H1 (cell line): ENCODE measurements at regions not wholly inside any gene's neighbourhood (a gene's known extent, or its start where the extent isn't known, plus 50 kb on each side); places are given as distances from the start of the nearest gene placed in this dataset.
A peak's percentile ranks its signal among the peaks of the same experiment; 100 is the strongest.

Experiments
- CTCF ChIA-PET: fragments of 300-600 bp; sonication (Branson Sonifier 250); formaldehyde crosslinking; loops from one replicate; lab custom pipeline; 2021; ENCODE audit not compliant: partially characterized antibody; lab: Charles Lee
- POLR2A ChIA-PET: fragments of 300-600 bp; sonication (Branson Sonifier 250); formaldehyde crosslinking; loops from one replicate; lab custom pipeline; 2021; ENCODE audit warnings: inconsistent platforms; ENCODE audit not compliant: partially characterized antibody; lab: Charles Lee
- DNase-seq, 2 experiments: peaks; one replicate each; pipeline versions ENCODE4 v3.0.0 to v3.0.0-alpha.2; 2010 to 2022; ENCODE audit warnings: low spot score in 2 of 2, low read depth in 1 of 2, mixed read lengths in 1 of 2
- FAIRE-seq: peaks from 2 replicates; lab custom pipeline; 2011; peaks lifted over from hg19 to GRCh38; lab: Jason Lieb, UNC
- H2AFZ ChIP-seq: 2 replicates; pipeline ENCODE4 v1.8.1; 2012; ENCODE audit warnings: low read length, inconsistent platforms
- H2AK5ac ChIP-seq: 2 replicates; pipeline ENCODE4 v1.6.1; 2013; ENCODE audit warnings: low read depth, low read length
- H2BK120ac ChIP-seq: replicated peaks from 2 replicates; pipeline ENCODE3; 2013; ENCODE audit warnings: low read depth, low read length, inconsistent platforms
- H2BK12ac ChIP-seq: 2 replicates; pipeline ENCODE4 v1.6.1; 2013; ENCODE audit warnings: low read depth, low read length
- H2BK15ac ChIP-seq: 2 replicates; pipeline ENCODE4 v1.6.1; 2013; ENCODE audit warnings: low read length
- H2BK20ac ChIP-seq: 2 replicates; pipeline ENCODE4 v1.6.1; 2013; ENCODE audit warnings: low read length
- H2BK5ac ChIP-seq: 2 replicates; pipeline ENCODE4 v1.6.1; 2013; ENCODE audit warnings: low read depth, low read length
- H3K14ac ChIP-seq: 2 replicates; pipeline ENCODE4 v1.6.1; 2013; ENCODE audit warnings: inconsistent platforms; ENCODE audit not compliant: insufficient read length
- H3K18ac ChIP-seq: 2 replicates; pipeline ENCODE4 v1.6.1; 2013; ENCODE audit warnings: low read length; ENCODE audit errors: extremely low read depth
- H3K23ac ChIP-seq: 2 replicates; pipeline ENCODE4 v1.6.1; 2013; ENCODE audit warnings: inconsistent platforms; ENCODE audit not compliant: insufficient read length
- H3K23me2 ChIP-seq: 2 replicates; pipeline ENCODE4 v1.6.1; 2013; ENCODE audit warnings: low read depth, low read length
- H3K27ac ChIP-seq: 2 replicates; pipeline ENCODE4 v1.6.1; 2011; ENCODE audit warnings: low read depth, low read length, inconsistent platforms
- H3K27me3 ChIP-seq, 4 experiments: replicated peaks in 1 of 4; 1 replicate in 1 of 4; 2 replicates in 3 of 4; pipeline versions ENCODE4 v1.6.1 to v1.8.1; 2011 to 2013; ENCODE audit warnings: low read length in 3 of 4, mild to moderate bottlenecking in 3 of 4, inconsistent platforms in 2 of 4, mixed read lengths in 2 of 4, moderate library complexity in 1 of 4; ENCODE audit not compliant: control insufficient read depth in 3 of 4, insufficient read depth in 3 of 4; ENCODE audit errors: extremely low read depth in 1 of 4
- H3K36me3 ChIP-seq, 4 experiments: 2 replicates each; pipeline versions ENCODE4 v1.6.1 to v1.8.1; 2011 to 2013; ENCODE audit warnings: mild to moderate bottlenecking in 4 of 4, low read length in 3 of 4, moderate library complexity in 2 of 4, control low read depth in 1 of 4, inconsistent platforms in 1 of 4; ENCODE audit not compliant: insufficient read depth in 4 of 4, control insufficient read depth in 2 of 4
- H3K4ac ChIP-seq: replicated peaks from 2 replicates; pipeline ENCODE3; 2013; ENCODE audit warnings: low read length, low read depth, mixed read lengths, inconsistent platforms; ENCODE audit not compliant: insufficient read length
- H3K4me1 ChIP-seq, 4 experiments: replicated peaks in 1 of 4; 1 replicate in 1 of 4; 2 replicates in 3 of 4; pipeline versions ENCODE4 v1.6.1 to v1.8.1; 2011 to 2013; ENCODE audit warnings: low read length in 3 of 4, inconsistent platforms in 2 of 4, mixed read lengths in 1 of 4; ENCODE audit not compliant: insufficient read depth in 4 of 4, control insufficient read depth in 3 of 4
- H3K4me2 ChIP-seq, 2 experiments: 2 replicates each; pipeline versions ENCODE4 v1.6.1 to v1.8.1; 2011 to 2013; ENCODE audit warnings: low read depth in 2 of 2, low read length in 2 of 2, control low read depth in 1 of 2, inconsistent platforms in 1 of 2, mild to moderate bottlenecking in 1 of 2; ENCODE audit not compliant: insufficient read depth in 1 of 2
- H3K4me3 ChIP-seq, 4 experiments: fragments of 200-600, 300-600 bp in 1 of 4; sonication (generic), shearing (Covaris generic), sonication (Bioruptor Twin) in 1 of 4; 2 replicates each; pipeline versions ENCODE4 v1.5.1 to v1.8.1; 2011 to 2016; ENCODE audit warnings: low read length in 4 of 4, low read depth in 3 of 4, control low read depth in 2 of 4, inconsistent platforms in 2 of 4, mild to moderate bottlenecking in 2 of 4, mixed read lengths in 1 of 4, moderate library complexity in 1 of 4; ENCODE audit not compliant: insufficient read depth in 2 of 4; ENCODE audit errors: extremely low read depth in 1 of 4
- H3K56ac ChIP-seq: replicated peaks from 2 replicates; pipeline ENCODE3; 2013; ENCODE audit warnings: low read depth, mild to moderate bottlenecking, mixed read lengths, low read length, inconsistent platforms; ENCODE audit not compliant: insufficient read length
- H3K79me1 ChIP-seq: 2 replicates; pipeline ENCODE4 v1.6.1; 2013; ENCODE audit warnings: low read depth, low read length, control low read depth
- H3K79me2 ChIP-seq, 2 experiments: 2 replicates each; pipeline versions ENCODE4 v1.6.1 to v1.8.1; 2012 to 2013; ENCODE audit warnings: low read length in 2 of 2, mild to moderate bottlenecking in 2 of 2, inconsistent platforms in 1 of 2; ENCODE audit not compliant: insufficient read depth in 2 of 2, control insufficient read depth in 1 of 2
- H3K9ac ChIP-seq, 4 experiments: replicated peaks in 1 of 4; 1 replicate in 1 of 4; 2 replicates in 3 of 4; pipeline versions ENCODE4 v1.6.1 to v1.8.1; 2011 to 2013; ENCODE audit warnings: low read depth in 3 of 4, low read length in 3 of 4, control low read depth in 2 of 4, mild to moderate bottlenecking in 2 of 4, moderate library complexity in 2 of 4, inconsistent platforms in 1 of 4; ENCODE audit errors: extremely low read depth in 1 of 4
- H3K9me3 ChIP-seq, 2 experiments: 2 replicates each; pipeline versions ENCODE4 v1.6.1 to v1.8.1; 2012 to 2013; ENCODE audit warnings: mild to moderate bottlenecking in 2 of 2, moderate library complexity in 2 of 2, control low read depth in 1 of 2, inconsistent platforms in 1 of 2, low read depth in 1 of 2, low read length in 1 of 2, mixed read lengths in 1 of 2; ENCODE audit not compliant: insufficient read depth in 2 of 2
- H4K20me1 ChIP-seq, 2 experiments: replicated peaks in 1 of 2; 2 replicates each; pipeline versions ENCODE3 to v1.8.1; 2011 to 2013; ENCODE audit warnings: inconsistent platforms in 2 of 2, low read length in 2 of 2, mild to moderate bottlenecking in 1 of 2; ENCODE audit not compliant: insufficient read depth in 2 of 2, control insufficient read depth in 1 of 2
- H4K5ac ChIP-seq: 2 replicates; pipeline ENCODE4 v1.6.1; 2013; ENCODE audit warnings: low read length, low read depth, mixed read lengths, inconsistent platforms; ENCODE audit not compliant: insufficient read length
- H4K8ac ChIP-seq: 2 replicates; pipeline ENCODE4 v1.8.0; 2013; ENCODE audit warnings: mild to moderate bottlenecking, moderate library complexity, low read length, inconsistent platforms; ENCODE audit not compliant: insufficient read depth; ENCODE audit errors: extremely low read depth
- H4K91ac ChIP-seq: replicated peaks from 2 replicates; pipeline ENCODE3; 2013; ENCODE audit warnings: low read length, mixed read lengths, inconsistent platforms; ENCODE audit not compliant: insufficient read length
- BACH1 ChIP-seq: IDR thresholded peaks from 2 replicates; pipeline ENCODE4 v1.6.1; 2012; ENCODE audit warnings: low read length, improper control_type of control experiment
- RAD21 ChIP-seq, 2 experiments: IDR thresholded peaks in 1 of 2; conservative IDR thresholded peaks in 1 of 2; 2 replicates each; pipeline ENCODE4 v1.6.1; 2011; ENCODE audit warnings: low read depth in 2 of 2, low read length in 2 of 2, improper control_type of control experiment in 1 of 2, inconsistent platforms in 1 of 2, mild to moderate bottlenecking in 1 of 2, moderate library complexity in 1 of 2
- WGBS, 2 experiments: shearing (Covaris generic) in 1 of 2; methylation state at CpG; one replicate each; pipeline versions ENCODE4 v1.1.6 to v1.1.7; 2013 to 2015; ENCODE audit warnings: low lambda C conversion rate in 2 of 2, mixed read lengths in 2 of 2, inconsistent platforms in 1 of 2, low coverage in 1 of 2, missing lambda C conversion rate in 1 of 2; ENCODE audit not compliant: insufficient replicate concordance in 2 of 2, insufficient coverage in 1 of 2, insufficient read length in 1 of 2; ENCODE audit errors: extremely low coverage in 1 of 2, missing lambda C conversion rate in 1 of 2; 5-methylcytosine and 5-hydroxymethylcytosine counted together
- TF ChIP-seq, protein P1 (sequence below), 3 experiments: IDR thresholded peaks; 1 replicate in 2 of 3; 2 replicates in 1 of 3; pipeline versions ENCODE4 v1.5.1 to v1.6.1; 2011; ENCODE audit warnings: low read length in 3 of 3, mild to moderate bottlenecking in 3 of 3, inconsistent platforms in 2 of 3, low read depth in 1 of 3, moderate library complexity in 1 of 3; ENCODE audit not compliant: insufficient read depth in 1 of 3; ENCODE audit errors: control extremely low read depth in 1 of 3

GRCh38 chr1:195584870-195585624, 1023.2 kb downstream of the KCNT2 start:
- Histone ChIP-seq H3K4ac (no peak overlapping the region), H3K36me3 (no peaks in the 10 kb centered on the region), H2BK12ac (no peak overlapping the region), H3K23ac (no peak overlapping the region), H3K4me3 (no peak overlapping the region), H4K5ac (no peak overlapping the region), H3K27ac (no peak overlapping the region), H3K4me1 (no peaks in the 10 kb centered on the region), H4K8ac (no peak overlapping the region), H2BK20ac (no peak overlapping the region), H2BK5ac (no peak overlapping the region), H3K79me1 (no peaks in the 10 kb centered on the region), H3K18ac (no peak overlapping the region), H2AK5ac (no peak overlapping the region), H3K14ac (no peak overlapping the region), H3K79me2 (no peaks in the 10 kb centered on the region), H2BK120ac (no peak overlapping the region), H2BK15ac (no peak overlapping the region), H3K9me3 (no peaks in the 10 kb centered on the region), H4K20me1 (no peaks in the 10 kb centered on the region), H3K4me2 (no peak overlapping the region), H2AFZ (peak overlapping the region; percentile 73; the same call in 1 of the 2 replicates), H3K56ac (no peak overlapping the region), H4K91ac (no peak overlapping the region), H3K9ac (no peak overlapping the region), H3K23me2 (no peaks in the 10 kb centered on the region), H3K27me3 (no peaks in the 10 kb centered on the region)
- no peak for TF ChIP-seq BACH1
- peak in 1 of 2 experiments; percentile 27; a peak in 2 of 4 replicates for TF ChIP-seq RAD21 (IDR thresholded peaks at IDR 0.05 in 1 of 2, conservative IDR thresholded peaks at IDR 0.05 in 1 of 2; ENCODE audit: low read depth in 2 of 2, low read length in 2 of 2)
- TF ChIP-seq, protein P1, sequence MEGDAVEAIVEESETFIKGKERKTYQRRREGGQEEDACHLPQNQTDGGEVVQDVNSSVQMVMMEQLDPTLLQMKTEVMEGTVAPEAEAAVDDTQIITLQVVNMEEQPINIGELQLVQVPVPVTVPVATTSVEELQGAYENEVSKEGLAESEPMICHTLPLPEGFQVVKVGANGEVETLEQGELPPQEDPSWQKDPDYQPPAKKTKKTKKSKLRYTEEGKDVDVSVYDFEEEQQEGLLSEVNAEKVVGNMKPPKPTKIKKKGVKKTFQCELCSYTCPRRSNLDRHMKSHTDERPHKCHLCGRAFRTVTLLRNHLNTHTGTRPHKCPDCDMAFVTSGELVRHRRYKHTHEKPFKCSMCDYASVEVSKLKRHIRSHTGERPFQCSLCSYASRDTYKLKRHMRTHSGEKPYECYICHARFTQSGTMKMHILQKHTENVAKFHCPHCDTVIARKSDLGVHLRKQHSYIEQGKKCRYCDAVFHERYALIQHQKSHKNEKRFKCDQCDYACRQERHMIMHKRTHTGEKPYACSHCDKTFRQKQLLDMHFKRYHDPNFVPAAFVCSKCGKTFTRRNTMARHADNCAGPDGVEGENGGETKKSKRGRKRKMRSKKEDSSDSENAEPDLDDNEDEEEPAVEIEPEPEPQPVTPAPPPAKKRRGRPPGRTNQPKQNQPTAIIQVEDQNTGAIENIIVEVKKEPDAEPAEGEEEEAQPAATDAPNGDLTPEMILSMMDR (IDR thresholded peaks at IDR 0.05; ENCODE audit: control extremely low read depth in 1 of 3, insufficient read depth in 1 of 3, low read depth in 1 of 3, low read length in 3 of 3) = peak; percentile 16 to 47 (median 38); a peak in 2 of 4 replicates
- DNase-seq (no peak), FAIRE-seq (no peak)
- 87% methylated on average over 2 of the region's 2 CpGs; no CpG with 5 or more reads in 1 of the 2 experiments for WGBS, 2 experiments
- ChIA-PET POLR2A (no interaction called here), CTCF (interaction anchor here (1.3 kb wide), 1 partner anchor 101 kb away, joined by 3 read pairs; no protein-coding TSS in a partner anchor)
